ENCODE measurements at regions not wholly inside any gene's neighbourhood (a gene's known extent, or its start where the extent isn't known, plus 50 kb on each side); places are given as distances from the start of the nearest gene placed in this dataset.

- no peak for TF ChIP-seq CTCF (IDR thresholded peaks at IDR 0.05; ENCODE audit: borderline replicate concordance, insufficient read depth, low read depth, low read length)
- no peak overlapping the region for H3K4me3 ChIP-seq (ENCODE audit: low read depth, low read length)
These were observed 194.3 kb downstream of the SOX11 start for GRCh38 chr2:5886462-5886861.

GRCh38 chr2:5888126-5888525 lies 195.9 kb downstream of the SOX11 start:
- no peak overlapping the region for H3K4me3 ChIP-seq (ENCODE audit: low read depth, low read length)
- no peak for TF ChIP-seq CTCF (IDR thresholded peaks at IDR 0.05; ENCODE audit: borderline replicate concordance, insufficient read depth, low read depth, low read length)

GRCh38 chr2:5889519-5889918 lies 197.3 kb downstream of the SOX11 start:
- no peak for TF ChIP-seq CTCF (IDR thresholded peaks at IDR 0.05; ENCODE audit: borderline replicate concordance, insufficient read depth, low read depth, low read length)
- H3K4me3 ChIP-seq (ENCODE audit: low read depth, low read length), result no peak overlapping the region

- no peak overlapping the region for H3K4me3 ChIP-seq (ENCODE audit: low read depth, low read length)
- TF ChIP-seq CTCF (IDR thresholded peaks at IDR 0.05; ENCODE audit: borderline replicate concordance, insufficient read depth, low read depth, low read length), result no peak
These were observed 202.2 kb downstream of the SOX11 start for GRCh38 chr2:5894355-5894754.

- no peak for TF ChIP-seq CTCF (IDR thresholded peaks at IDR 0.05; ENCODE audit: borderline replicate concordance, insufficient read depth, low read depth, low read length)
- no peak overlapping the region for H3K4me3 ChIP-seq (ENCODE audit: low read depth, low read length)
These were observed 203.1 kb downstream of the SOX11 start for GRCh38 chr2:5895284-5895683.

GRCh38 chr2:5897249-5897648 lies 205.1 kb downstream of the SOX11 start:
- no peak overlapping the region for H3K4me3 ChIP-seq (ENCODE audit: low read depth, low read length)
- no peak for TF ChIP-seq CTCF (IDR thresholded peaks at IDR 0.05; ENCODE audit: borderline replicate concordance, insufficient read depth, low read depth, low read length)

- no peak overlapping the region for H3K4me3 ChIP-seq (ENCODE audit: low read depth, low read length)
- TF ChIP-seq CTCF (IDR thresholded peaks at IDR 0.05; ENCODE audit: borderline replicate concordance, insufficient read depth, low read depth, low read length), result no peak
These were observed 206.5 kb downstream of the SOX11 start for GRCh38 chr2:5898667-5899066.

Data from GM12875 (cell line).